CD8-positive, alpha-beta memory T cell (primary cell): ENCODE measurements at regions not wholly inside any gene's neighbourhood (a gene's known extent, or its start where the extent isn't known, plus 50 kb on each side); places are given as distances from the start of the nearest gene placed in this dataset.

Experiments used
- CTCF ChIA-PET: fragments of 350-600 bp; sonication (Branson Sonifier 250); formaldehyde crosslinking; loops from one replicate; lab custom pipeline; 2021; ENCODE audit warnings: antibody characterized with exemption; lab: Charles Lee
- POLR2A ChIA-PET: fragments of 350-600 bp; sonication (Branson Sonifier 250); formaldehyde crosslinking; loops from one replicate; lab custom pipeline; 2021; ENCODE audit warnings: antibody characterized with exemption; lab: Charles Lee
- DNase-seq, 5 donors: peaks; one replicate each; pipeline versions ENCODE4 v3.0.0 to v3.0.0-alpha.2; 2020 to 2022; ENCODE audit warnings: mixed read lengths in 1 of 5
- H3K27ac ChIP-seq: one replicate; pipeline ENCODE4 v1.7.0; 2013; ENCODE audit warnings: low read depth, mild to moderate bottlenecking, low read length, moderate library complexity
- H3K27me3 ChIP-seq: 2 replicates; pipeline ENCODE4 v1.7.0; 2013; ENCODE audit warnings: low read length, mild to moderate bottlenecking; ENCODE audit not compliant: insufficient read depth, poor library complexity, severe bottlenecking
- H3K36me3 ChIP-seq: 2 replicates; pipeline ENCODE4 v1.7.0; 2013; ENCODE audit warnings: mild to moderate bottlenecking, low read length, moderate library complexity; ENCODE audit not compliant: insufficient read depth
- H3K4me1 ChIP-seq: 2 replicates; pipeline ENCODE4 v1.7.0; 2013; ENCODE audit warnings: mild to moderate bottlenecking, low read length, moderate library complexity; ENCODE audit not compliant: insufficient read depth
- H3K4me3 ChIP-seq: 2 replicates; pipeline ENCODE4 v1.7.0; 2013; ENCODE audit warnings: mild to moderate bottlenecking, low read length
- H3K9me3 ChIP-seq: 2 replicates; pipeline ENCODE4 v1.7.0; 2013; ENCODE audit warnings: mild to moderate bottlenecking, low read length
- H3K27ac Mint-ChIP-seq, 8 donors: one replicate each; pipeline ENCODE4 v1.8.0; 2020 to 2021; ENCODE audit warnings: mixed read lengths in 8 of 8, mild to moderate bottlenecking in 6 of 8, inconsistent platforms in 3 of 8, moderate library complexity in 3 of 8
- H3K27me3 Mint-ChIP-seq, 2 donors: one replicate each; pipeline ENCODE4 v1.8.0; 2020 to 2021; ENCODE audit warnings: mixed read lengths in 2 of 2, mild to moderate bottlenecking in 1 of 2, moderate library complexity in 1 of 2
- H3K36me3 Mint-ChIP-seq, 3 donors: one replicate each; pipeline ENCODE4 v1.8.0; 2020 to 2021; ENCODE audit warnings: mixed read lengths in 3 of 3, inconsistent platforms in 1 of 3, mild to moderate bottlenecking in 1 of 3
- H3K4me1 Mint-ChIP-seq, 3 donors: one replicate each; pipeline ENCODE4 v1.8.0; 2020 to 2021; ENCODE audit warnings: mixed read lengths in 3 of 3, inconsistent platforms in 1 of 3, mild to moderate bottlenecking in 1 of 3
- H3K4me3 Mint-ChIP-seq, 7 donors: one replicate each; pipeline ENCODE4 v1.8.0; 2020 to 2021; ENCODE audit warnings: mixed read lengths in 7 of 7, mild to moderate bottlenecking in 6 of 7, moderate library complexity in 4 of 7, inconsistent platforms in 2 of 7
- H3K9me3 Mint-ChIP-seq, 5 donors: one replicate each; pipeline ENCODE4 v1.8.0; 2020 to 2022; ENCODE audit warnings: mixed read lengths in 5 of 5, mild to moderate bottlenecking in 3 of 5, moderate library complexity in 2 of 5, inconsistent platforms in 1 of 5

GRCh38 chr2:107731435-107731834 lies 95.3 kb upstream of the RGPD4 start:
- Mint-ChIP-seq H3K27ac (no peak overlapping the region), H3K4me1 (no peaks in the 10 kb centered on the region), H3K4me3 (no peak overlapping the region), H3K36me3 (no peaks in the 10 kb centered on the region), H3K9me3 (no peaks in the 10 kb centered on the region), H3K27me3 (no peaks in the 10 kb centered on the region)
- Histone ChIP-seq H3K4me3 (no peak overlapping the region), H3K9me3 (no peaks in the 10 kb centered on the region), H3K27me3 (no peaks in the 10 kb centered on the region), H3K36me3 (no peaks in the 10 kb centered on the region), H3K27ac (no peak overlapping the region), H3K4me1 (no peaks in the 10 kb centered on the region)
- CTCF ChIA-PET = no interaction called here
- DNase-seq = no peak
- POLR2A ChIA-PET = no interaction called here

DNA sequence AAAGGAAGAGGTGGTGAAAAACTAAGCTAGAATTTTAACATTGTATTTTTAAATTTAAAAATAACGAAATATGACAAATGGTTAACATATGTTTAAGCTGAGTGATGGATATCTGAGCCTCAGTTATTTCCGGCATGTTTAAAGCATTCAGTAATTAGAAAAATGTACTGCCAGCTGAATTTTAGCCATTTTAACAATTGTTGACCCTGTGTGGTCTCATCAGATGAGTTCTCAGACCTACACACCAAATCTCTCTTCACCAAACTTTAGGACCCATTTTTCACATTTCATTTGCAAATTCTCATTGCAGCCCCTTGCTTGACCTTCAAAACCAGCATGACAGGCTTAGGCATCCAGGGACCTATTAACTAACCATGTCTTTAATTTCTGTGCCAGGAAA lies 91.5 kb upstream of the RGPD4 start:
- Histone ChIP-seq H3K4me1 (no peaks in the 10 kb centered on the region), H3K36me3 (no peaks in the 10 kb centered on the region), H3K27me3 (no peaks in the 10 kb centered on the region), H3K27ac (no peak overlapping the region), H3K4me3 (no peak overlapping the region), H3K9me3 (no peaks in the 10 kb centered on the region)
- Mint-ChIP-seq H3K36me3 (no peaks in the 10 kb centered on the region), H3K27ac (no peak overlapping the region), H3K9me3 (peaks cover 0 to 4% (median 0%) of the 10 kb centered on the region in 5 donors), H3K4me1 (no peaks in the 10 kb centered on the region), H3K4me3 (no peak overlapping the region), H3K27me3 (no peaks in the 10 kb centered on the region)
- POLR2A ChIA-PET = no interaction called here
- CTCF ChIA-PET = no interaction called here
- DNase-seq = no peak

DNA sequence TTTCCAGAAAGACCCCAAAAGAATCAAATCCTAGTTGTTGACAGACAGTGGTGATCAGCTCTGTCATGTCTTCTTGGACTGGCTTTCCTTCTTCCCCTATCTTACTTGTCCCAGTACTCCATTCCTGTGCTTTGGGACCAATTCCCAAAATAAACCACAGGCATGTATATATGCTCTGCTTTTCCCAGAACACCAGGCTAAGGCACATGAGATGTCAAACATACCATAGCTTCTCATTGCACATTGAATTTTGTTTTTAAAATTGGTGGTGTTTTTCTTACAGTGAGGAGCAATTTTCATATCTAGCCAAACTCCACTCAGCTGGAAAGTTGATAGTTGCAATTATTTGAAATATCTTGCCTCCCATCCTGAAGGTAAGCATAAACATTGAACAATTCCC lies 88.9 kb upstream of the RGPD4 start:
- POLR2A ChIA-PET = no interaction called here
- Histone ChIP-seq H3K27me3 (no peaks in the 10 kb centered on the region), H3K27ac (no peak overlapping the region), H3K9me3 (no peaks in the 10 kb centered on the region), H3K36me3 (no peaks in the 10 kb centered on the region), H3K4me1 (no peaks in the 10 kb centered on the region), H3K4me3 (no peak overlapping the region)
- Mint-ChIP-seq H3K9me3 (peaks cover 0 to 4% (median 0%) of the 10 kb centered on the region in 5 donors), H3K27ac (no peak overlapping the region), H3K4me1 (no peaks in the 10 kb centered on the region), H3K4me3 (no peak overlapping the region), H3K27me3 (no peaks in the 10 kb centered on the region), H3K36me3 (peaks cover 0 to 2% (median 0%) of the 10 kb centered on the region in 3 donors)
- CTCF ChIA-PET = no interaction called here
- no peak for DNase-seq

DNA sequence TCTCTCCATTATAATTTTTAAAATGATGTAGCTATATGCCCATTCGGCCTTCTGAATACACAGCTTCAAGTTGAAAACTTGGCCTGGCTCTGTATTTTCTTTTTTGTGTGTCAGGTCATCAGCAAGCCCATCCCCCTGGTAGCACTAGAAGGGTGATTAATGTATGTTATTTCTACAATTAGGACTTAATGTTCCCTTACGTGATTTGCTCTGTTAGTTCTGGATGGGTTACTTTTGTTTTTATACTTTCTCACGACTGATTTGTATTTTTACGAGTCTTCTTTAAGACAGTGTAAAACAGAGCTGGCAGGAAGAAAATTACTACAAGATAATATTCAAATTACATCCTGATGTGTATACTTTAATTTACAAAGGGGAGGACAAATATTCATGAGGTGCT lies 88.4 kb upstream of the RGPD4 start:
- Histone ChIP-seq H3K36me3 (no peaks in the 10 kb centered on the region), H3K9me3 (no peaks in the 10 kb centered on the region), H3K4me3 (no peak overlapping the region), H3K27me3 (no peaks in the 10 kb centered on the region), H3K4me1 (no peaks in the 10 kb centered on the region), H3K27ac (no peak overlapping the region)
- H3K4me3 Mint-ChIP-seq = no peak overlapping the region
- no peak overlapping the region for H3K27ac Mint-ChIP-seq
- H3K4me1 Mint-ChIP-seq = no peaks in the 10 kb centered on the region
- DNase-seq = no peak
- H3K9me3 Mint-ChIP-seq = peaks cover 0 to 4% (median 0%) of the 10 kb centered on the region in 5 donors
- CTCF ChIA-PET = no interaction called here
- no peaks in the 10 kb centered on the region for H3K27me3 Mint-ChIP-seq
- POLR2A ChIA-PET = no interaction called here
- peaks cover 0 to 2% (median 0%) of the 10 kb centered on the region in 3 donors for H3K36me3 Mint-ChIP-seq

- Histone ChIP-seq H3K9me3 (no peaks in the 10 kb centered on the region), H3K27ac (no peak overlapping the region), H3K4me1 (no peaks in the 10 kb centered on the region), H3K36me3 (no peaks in the 10 kb centered on the region), H3K4me3 (no peak overlapping the region), H3K27me3 (no peaks in the 10 kb centered on the region)
- H3K27me3 Mint-ChIP-seq = no peaks in the 10 kb centered on the region
- H3K36me3 Mint-ChIP-seq = peaks cover 0 to 2% (median 0%) of the 10 kb centered on the region in 3 donors
- H3K4me1 Mint-ChIP-seq = no peaks in the 10 kb centered on the region
- no peak overlapping the region for H3K4me3 Mint-ChIP-seq
- H3K27ac Mint-ChIP-seq = no peak overlapping the region
- ChIA-PET CTCF (no interaction called here), POLR2A (no interaction called here)
- no peak for DNase-seq
- peaks cover 0 to 4% (median 0%) of the 10 kb centered on the region in 5 donors for H3K9me3 Mint-ChIP-seq
Observed at GRCh38 chr2:107740300-107740699, 86.4 kb upstream of the RGPD4 start.

DNA sequence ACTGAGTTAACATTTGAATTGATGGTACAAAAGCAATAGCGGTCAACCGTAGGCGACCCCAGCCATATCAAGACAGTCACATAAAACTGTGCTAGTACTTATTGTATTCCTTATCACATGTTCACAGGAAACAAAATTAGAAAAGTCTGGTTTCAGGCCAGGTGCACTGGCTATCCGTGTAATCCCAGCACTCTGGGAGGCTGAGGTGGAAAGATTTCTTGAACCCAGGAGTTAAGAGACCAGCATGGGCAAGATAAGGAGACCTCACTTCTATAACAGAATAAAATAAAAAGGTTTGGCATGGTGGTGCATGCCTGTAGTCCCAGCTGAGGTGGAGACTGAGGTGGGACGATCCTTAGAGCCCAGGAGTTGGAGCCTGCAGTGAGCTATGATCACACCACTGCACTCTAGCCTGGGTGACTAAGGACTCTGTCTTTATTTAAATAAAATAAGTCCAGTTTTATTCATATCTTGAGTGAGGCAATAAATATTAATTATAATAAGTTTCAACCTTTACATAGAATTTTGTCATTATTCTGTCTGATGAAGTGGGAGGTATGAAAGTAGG lies 84.1 kb upstream of the RGPD4 start:
- DNase-seq = no peak
- ChIA-PET POLR2A (no interaction called here), CTCF (no interaction called here)
- Histone ChIP-seq H3K4me1 (no peaks in the 10 kb centered on the region), H3K9me3 (no peaks in the 10 kb centered on the region), H3K27ac (no peak overlapping the region), H3K4me3 (no peak overlapping the region), H3K36me3 (no peaks in the 10 kb centered on the region), H3K27me3 (no peaks in the 10 kb centered on the region)
- Mint-ChIP-seq H3K27ac (no peak overlapping the region), H3K9me3 (peaks cover 0 to 4% (median 0%) of the 10 kb centered on the region in 5 donors), H3K4me1 (no peaks in the 10 kb centered on the region), H3K4me3 (no peak overlapping the region), H3K36me3 (peaks cover 0 to 2% (median 0%) of the 10 kb centered on the region in 3 donors), H3K27me3 (no peaks in the 10 kb centered on the region)

DNA sequence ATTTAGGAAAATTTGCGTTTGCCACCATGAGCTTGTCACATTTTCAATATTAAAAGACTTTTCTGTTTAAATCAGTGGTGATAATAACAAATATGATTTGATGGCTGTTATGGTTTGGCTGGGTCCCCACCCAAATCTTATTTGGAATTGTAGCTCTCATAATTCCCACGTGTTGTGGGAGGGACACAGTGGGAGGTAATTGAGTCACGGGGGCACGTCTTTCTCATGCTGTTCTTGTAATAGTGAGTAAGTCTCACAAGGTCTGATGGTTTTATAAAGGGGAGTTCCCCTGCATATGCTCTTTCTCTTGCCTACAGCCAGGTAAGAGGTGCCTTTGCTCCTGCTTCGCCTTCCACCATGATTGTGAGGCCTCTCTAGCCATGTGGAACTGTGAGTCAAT lies 83.4 kb upstream of the RGPD4 start:
- CTCF ChIA-PET = no interaction called here
- Histone ChIP-seq H3K4me1 (no peaks in the 10 kb centered on the region), H3K36me3 (no peaks in the 10 kb centered on the region), H3K27me3 (no peaks in the 10 kb centered on the region), H3K4me3 (no peak overlapping the region), H3K9me3 (no peaks in the 10 kb centered on the region), H3K27ac (no peak overlapping the region)
- H3K4me3 Mint-ChIP-seq = no peak overlapping the region
- H3K9me3 Mint-ChIP-seq = peaks cover 0 to 4% (median 2%) of the 10 kb centered on the region in 5 donors
- no peak for DNase-seq
- no peak overlapping the region for H3K27ac Mint-ChIP-seq
- peaks cover 0 to 2% (median 0%) of the 10 kb centered on the region in 3 donors for H3K36me3 Mint-ChIP-seq
- no peaks in the 10 kb centered on the region for H3K4me1 Mint-ChIP-seq
- no peaks in the 10 kb centered on the region for H3K27me3 Mint-ChIP-seq
- POLR2A ChIA-PET = no interaction called here

DNA sequence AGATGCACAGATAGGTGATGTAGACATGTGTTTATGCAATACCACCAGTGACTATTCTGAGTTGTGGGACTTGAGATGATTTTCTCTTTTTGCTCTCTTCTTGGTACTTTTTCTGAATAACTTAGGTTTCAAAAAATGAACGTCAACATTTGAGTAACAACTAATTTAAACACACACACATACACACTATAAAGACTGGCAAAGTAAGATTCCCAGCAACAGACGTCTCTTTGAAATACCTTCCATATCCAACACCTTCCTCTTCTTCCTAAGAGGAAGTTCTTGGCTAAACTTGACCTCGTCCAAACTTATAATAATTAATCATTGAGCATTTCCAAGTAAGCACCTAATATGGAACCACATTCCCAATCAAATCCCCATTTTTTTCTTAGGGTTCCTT lies 81.6 kb upstream of the RGPD4 start:
- H3K27ac ChIP-seq = peak overlapping the region; percentile 54
- ChIA-PET CTCF (no interaction called here), POLR2A (no interaction called here)
- H3K27me3 ChIP-seq = no peaks in the 10 kb centered on the region
- Mint-ChIP-seq H3K36me3 (peaks cover 0 to 2% (median 0%) of the 10 kb centered on the region in 3 donors), H3K27me3 (no peaks in the 10 kb centered on the region), H3K27ac (no peak overlapping the region), H3K4me1 (no peaks in the 10 kb centered on the region), H3K4me3 (no peak overlapping the region), H3K9me3 (peaks cover 0 to 4% (median 0%) of the 10 kb centered on the region in 5 donors)
- no peak for DNase-seq
- no peaks in the 10 kb centered on the region for H3K9me3 ChIP-seq
- peak overlapping the region; percentile 9 for H3K4me3 ChIP-seq
- no peaks in the 10 kb centered on the region for H3K4me1 ChIP-seq
- H3K36me3 ChIP-seq = no peaks in the 10 kb centered on the region
